Neuronal stem cell (in vitro differentiated cells): ENCODE measurements at regions not wholly inside any gene's neighbourhood (a gene's known extent, or its start where the extent isn't known, plus 50 kb on each side); places are given as distances from the start of the nearest gene placed in this dataset.
"Not testable (repeated sequence)": the region's sequence is repeated elsewhere in the genome, so short reads cannot be mapped to it uniquely, and the experiment has no call there.

ENCODE experiments used
- DNase-seq: peaks from one replicate; pipeline ENCODE4 v3.0.0-alpha.2; 2013; ENCODE audit warnings: low spot score
- H2AFZ ChIP-seq: one replicate; pipeline ENCODE4 v1.6.1; 2013; ENCODE audit warnings: mild to moderate bottlenecking, low read length, inconsistent platforms
- H2AK5ac ChIP-seq: 2 replicates; pipeline ENCODE4 v1.6.1; 2013; ENCODE audit warnings: low read depth, mild to moderate bottlenecking, inconsistent platforms, low read length, moderate library complexity, mixed read lengths
- H2BK120ac ChIP-seq: 2 replicates; pipeline ENCODE4 v1.6.1; 2013; ENCODE audit warnings: low read depth, mild to moderate bottlenecking, inconsistent platforms, low read length, moderate library complexity, mixed read lengths
- H2BK12ac ChIP-seq: one replicate; pipeline ENCODE4 v1.6.1; 2013; ENCODE audit warnings: low read length, inconsistent platforms
- H2BK15ac ChIP-seq: 2 replicates; pipeline ENCODE4 v1.6.1; 2013; ENCODE audit warnings: mild to moderate bottlenecking, low read length, inconsistent platforms, mixed read lengths
- H2BK5ac ChIP-seq: one replicate; pipeline ENCODE4 v1.6.1; 2013; ENCODE audit warnings: inconsistent platforms, mild to moderate bottlenecking, low read length, moderate library complexity
- H3K14ac ChIP-seq: one replicate; pipeline ENCODE4 v1.6.1; 2013; ENCODE audit warnings: low read length, inconsistent platforms
- H3K18ac ChIP-seq: 2 replicates; pipeline ENCODE4 v1.6.1; 2013; ENCODE audit warnings: low read length, inconsistent platforms
- H3K23ac ChIP-seq: 2 replicates; pipeline ENCODE4 v1.6.1; 2013; ENCODE audit warnings: low read depth, mild to moderate bottlenecking, mixed read lengths, low read length, inconsistent platforms; ENCODE audit not compliant: poor library complexity
- H3K27ac ChIP-seq: replicated peaks from 3 replicates; pipeline ENCODE4 v1.5.1; 2013; ENCODE audit warnings: low read length, inconsistent platforms
- H3K27me3 ChIP-seq, 3 experiments: 2 replicates each; pipeline ENCODE4 v1.6.1; 2013; ENCODE audit warnings: low read length in 3 of 3, mild to moderate bottlenecking in 2 of 3, inconsistent platforms in 1 of 3, low read depth in 1 of 3, mixed read lengths in 1 of 3, moderate library complexity in 1 of 3; ENCODE audit not compliant: control insufficient read depth in 3 of 3, insufficient read depth in 3 of 3
- H3K36me3 ChIP-seq, 2 donors: replicated peaks in 1 of 2; 2 replicates each; pipeline ENCODE4 v1.6.1; 2013; ENCODE audit warnings: low read length in 2 of 2; ENCODE audit not compliant: control insufficient read depth in 2 of 2, insufficient read depth in 2 of 2
- H3K4ac ChIP-seq: 2 replicates; pipeline ENCODE4 v1.6.1; 2013; ENCODE audit warnings: inconsistent platforms, mild to moderate bottlenecking, low read length, moderate library complexity
- H3K4me1 ChIP-seq, 2 donors: 1 replicate in 1 of 2; 2 replicates in 1 of 2; pipeline ENCODE4 v1.6.1; 2013; ENCODE audit warnings: low read length in 2 of 2, low read depth in 1 of 2; ENCODE audit not compliant: control insufficient read depth in 2 of 2, insufficient read depth in 1 of 2
- H3K4me2 ChIP-seq: one replicate; pipeline ENCODE4 v1.6.1; 2013; ENCODE audit warnings: mild to moderate bottlenecking, low read length, inconsistent platforms; ENCODE audit not compliant: insufficient read depth, poor library complexity, severe bottlenecking
- H3K4me3 ChIP-seq, 2 donors: 2 replicates each; pipeline ENCODE4 v1.5.1; 2013; ENCODE audit warnings: low read length in 2 of 2, mild to moderate bottlenecking in 2 of 2, inconsistent platforms in 1 of 2, moderate library complexity in 1 of 2
- H3K79me1 ChIP-seq: one replicate; pipeline ENCODE4 v1.6.1; 2013; ENCODE audit warnings: low read depth, mild to moderate bottlenecking, inconsistent platforms, low read length, moderate library complexity
- H3K9ac ChIP-seq: one replicate; pipeline ENCODE4 v1.6.1; 2013; ENCODE audit warnings: mild to moderate bottlenecking, low read depth, low read length, inconsistent platforms; ENCODE audit not compliant: poor library complexity
- H3K9me3 ChIP-seq, 2 donors: replicated peaks in 1 of 2; 2 replicates each; pipeline versions ENCODE3 to v1.6.1; 2013; ENCODE audit warnings: low read length in 2 of 2, mild to moderate bottlenecking in 2 of 2, inconsistent platforms in 1 of 2, low read depth in 1 of 2, mixed read lengths in 1 of 2, moderate library complexity in 1 of 2; ENCODE audit not compliant: control insufficient read depth in 2 of 2, insufficient read depth in 1 of 2
- H4K8ac ChIP-seq: one replicate; pipeline ENCODE4 v1.6.1; 2013; ENCODE audit warnings: low read depth, mild to moderate bottlenecking, inconsistent platforms, low read length, moderate library complexity
- H4K91ac ChIP-seq: one replicate; pipeline ENCODE4 v1.6.1; 2013; ENCODE audit warnings: low read length, low read depth, mild to moderate bottlenecking, inconsistent platforms; ENCODE audit not compliant: poor library complexity
- WGBS, 2 donors: extraction: QIAGEN DNeasy Blood & Tissue Kit; methylation state at CpG; one replicate each; pipeline ENCODE4 v1.1.7; 2013; ENCODE audit warnings: missing lambda C conversion rate in 2 of 2, mixed read lengths in 1 of 2; ENCODE audit not compliant: insufficient read length in 2 of 2, insufficient replicate concordance in 1 of 2; ENCODE audit errors: extremely low coverage in 2 of 2; 5-methylcytosine and 5-hydroxymethylcytosine counted together

DNA sequence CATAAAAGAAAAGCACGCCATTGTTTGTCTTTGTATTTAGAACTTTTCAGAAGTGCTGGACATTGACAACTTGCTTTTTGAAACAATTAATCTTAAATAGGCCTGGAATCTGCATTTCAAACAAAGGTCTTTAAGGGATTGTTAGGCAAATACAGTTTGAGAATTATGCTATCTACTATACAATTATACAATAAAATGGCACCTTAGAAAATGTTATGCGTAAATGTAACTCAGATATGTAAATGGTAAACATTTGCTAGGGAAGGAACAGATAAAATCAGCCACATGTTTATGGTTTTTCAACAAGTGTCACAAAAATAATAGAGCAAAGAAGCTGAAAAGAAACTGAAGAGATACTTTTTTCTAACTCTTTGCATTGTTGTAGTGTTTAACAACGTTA, 152.7 kb upstream of the PRSS12 start:
- not testable (repeated sequence) for H4K91ac ChIP-seq, H3K4me2 ChIP-seq, H3K27ac ChIP-seq, H3K18ac ChIP-seq, H3K4ac ChIP-seq, DNase-seq, H3K27me3 ChIP-seq, H3K9ac ChIP-seq, H2BK5ac ChIP-seq, H3K4me1 ChIP-seq, H2AFZ ChIP-seq, H3K14ac ChIP-seq, H2BK12ac ChIP-seq, H3K36me3 ChIP-seq, H3K23ac ChIP-seq, H3K4me3 ChIP-seq, H4K8ac ChIP-seq, H2BK15ac ChIP-seq, H3K9me3 ChIP-seq, H2AK5ac ChIP-seq, H2BK120ac ChIP-seq, H3K79me1 ChIP-seq
- WGBS, 2 donors, result no CpG with 5 or more reads among the region's 3 CpGs

GRCh38 chr4:118512870-118513269, 160.1 kb upstream of the PRSS12 start:
- H3K18ac ChIP-seq, H3K27me3 ChIP-seq, H2BK5ac ChIP-seq, H3K14ac ChIP-seq, H4K8ac ChIP-seq, H2AK5ac ChIP-seq, H3K23ac ChIP-seq, H3K4me1 ChIP-seq, H3K9ac ChIP-seq, H3K4ac ChIP-seq, H3K79me1 ChIP-seq, H3K9me3 ChIP-seq, H2BK15ac ChIP-seq, H2AFZ ChIP-seq, H4K91ac ChIP-seq, H2BK120ac ChIP-seq, H3K4me3 ChIP-seq, H2BK12ac ChIP-seq, H3K4me2 ChIP-seq, H3K36me3 ChIP-seq, DNase-seq, H3K27ac ChIP-seq: not testable (repeated sequence)
- no CpG with 5 or more reads among the region's 3 CpGs for WGBS, 2 donors

GRCh38 chr4:118514332-118514731, 161.5 kb upstream of the PRSS12 start:
- not testable (repeated sequence) for DNase-seq, H3K27ac ChIP-seq, H3K9me3 ChIP-seq, H3K4me2 ChIP-seq, H4K8ac ChIP-seq, H2BK120ac ChIP-seq, H3K4me1 ChIP-seq, H2BK15ac ChIP-seq, H3K27me3 ChIP-seq, H2BK5ac ChIP-seq, H3K79me1 ChIP-seq, H3K4ac ChIP-seq, H3K18ac ChIP-seq, H3K4me3 ChIP-seq, H3K9ac ChIP-seq, H3K23ac ChIP-seq, H3K14ac ChIP-seq, H4K91ac ChIP-seq, H2BK12ac ChIP-seq, H2AFZ ChIP-seq, H3K36me3 ChIP-seq, H2AK5ac ChIP-seq
- WGBS, 2 donors, result no CpG with 5 or more reads among the region's 3 CpGs

DNA sequence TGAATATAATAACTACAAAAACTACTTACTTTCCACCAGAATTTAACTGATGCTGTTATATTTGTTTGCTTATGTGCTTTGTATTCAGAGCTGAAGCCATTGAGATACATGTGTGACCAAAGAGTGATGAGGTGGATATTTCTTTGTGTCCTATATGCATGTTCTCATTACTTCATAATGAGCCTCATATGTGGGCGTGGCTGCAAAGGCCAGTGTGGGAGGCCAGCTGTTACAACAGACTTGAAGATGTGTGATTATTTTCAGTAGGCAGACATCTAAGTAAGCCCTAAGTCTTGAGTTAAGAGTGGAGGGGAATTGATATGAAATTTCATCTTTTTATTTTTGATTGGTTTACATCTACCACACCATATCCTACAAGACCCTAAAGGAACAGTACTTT, 163.3 kb upstream of the PRSS12 start:
- H3K18ac ChIP-seq, DNase-seq, H2BK5ac ChIP-seq, H3K27ac ChIP-seq, H3K27me3 ChIP-seq, H2AFZ ChIP-seq, H3K36me3 ChIP-seq, H3K23ac ChIP-seq, H3K4me2 ChIP-seq, H2BK120ac ChIP-seq, H3K9ac ChIP-seq, H2BK15ac ChIP-seq, H3K4ac ChIP-seq, H3K79me1 ChIP-seq, H3K9me3 ChIP-seq, H3K14ac ChIP-seq, H4K8ac ChIP-seq, H3K4me1 ChIP-seq, H2AK5ac ChIP-seq, H3K4me3 ChIP-seq, H4K91ac ChIP-seq, H2BK12ac ChIP-seq: not testable (repeated sequence)
- no CpG with 5 or more reads among the region's 1 CpG for WGBS, 2 donors
